SK-N-MC (cell line): ENCODE measurements at regions not wholly inside any gene's neighbourhood (a gene's known extent, or its start where the extent isn't known, plus 50 kb on each side); places are given as distances from the start of the nearest gene placed in this dataset.
A peak's percentile ranks its signal among the peaks of the same experiment; 100 is the strongest.

ENCODE experiments used
- DNase-seq: peaks from one replicate; pipeline ENCODE4 v3.0.0-alpha.2; 2011; ENCODE audit warnings: low read depth, low spot score
- H3K27ac ChIP-seq: fragments of 200-600 bp; sonication (generic); 2 replicates; pipeline ENCODE4 v1.5.1; 2016; ENCODE audit warnings: mixed run types
- H3K36me3 ChIP-seq: fragments of 200-600 bp; sonication (generic); 2 replicates; pipeline ENCODE4 v1.6.1; 2017; ENCODE audit warnings: antibody characterized with exemption, low read length, mixed read lengths; ENCODE audit not compliant: insufficient read depth
- H3K4me3 ChIP-seq: fragments of 200-600 bp; sonication (generic); 2 replicates; pipeline ENCODE4 v1.5.1; 2016
- H3K9ac ChIP-seq: fragments of 200-600 bp; sonication (generic); 2 replicates; pipeline ENCODE4 v1.8.0; 2017; ENCODE audit warnings: mixed run types, mixed read lengths; ENCODE audit not compliant: insufficient read length
- H3K9me3 ChIP-seq: fragments of 200-600 bp; sonication (generic); 2 replicates; pipeline ENCODE4 v1.6.1; 2017; ENCODE audit warnings: low read depth, mild to moderate bottlenecking, antibody characterized with exemption, low read length, moderate library complexity, mixed read lengths
- EZH2 ChIP-seq: fragments of 200-600 bp; sonication (generic); IDR thresholded peaks from one replicate; pipeline ENCODE4 v1.6.1; 2017; ENCODE audit warnings: antibody characterized with exemption
- FOXP2 ChIP-seq: optimal IDR thresholded peaks from 2 replicates; pipeline ENCODE3; 2011; ENCODE audit warnings: mild to moderate bottlenecking, moderate library complexity; ENCODE audit not compliant: insufficient read depth; ENCODE audit errors: extremely low read length, control extremely low read depth
- POLR2AphosphoS5 ChIP-seq: IDR thresholded peaks from 2 replicates; pipeline ENCODE4 v1.6.1; 2012; ENCODE audit warnings: mild to moderate bottlenecking, low read depth, low read length, borderline replicate concordance

GRCh38 chr5:126199467-126199866 is 223.7 kb upstream of the GRAMD2B start:
- no peak overlapping the region for H3K4me3 ChIP-seq
- H3K9ac ChIP-seq = no peak overlapping the region
- H3K9me3 ChIP-seq = no peaks in the 10 kb centered on the region
- no peak overlapping the region for H3K27ac ChIP-seq
- DNase-seq = no peak
- no peak for TF ChIP-seq FOXP2
- TF ChIP-seq EZH2 = no peak
- TF ChIP-seq POLR2AphosphoS5 = no peak
- no peaks in the 10 kb centered on the region for H3K36me3 ChIP-seq

- no peak overlapping the region for H3K9ac ChIP-seq
- H3K27ac ChIP-seq = no peak overlapping the region
- no peaks in the 10 kb centered on the region for H3K36me3 ChIP-seq
- no peak overlapping the region for H3K4me3 ChIP-seq
- TF ChIP-seq POLR2AphosphoS5 (no peak), EZH2 (no peak), FOXP2 (no peak)
- DNase-seq = no peak
- H3K9me3 ChIP-seq = no peaks in the 10 kb centered on the region
These were observed 214.5 kb upstream of the GRAMD2B start for GRCh38 chr5:126208691-126209090.

- Histone ChIP-seq H3K36me3 (no peaks in the 10 kb centered on the region), H3K27ac (no peak overlapping the region), H3K4me3 (no peak overlapping the region), H3K9ac (no peak overlapping the region), H3K9me3 (no peaks in the 10 kb centered on the region)
- TF ChIP-seq FOXP2 (no peak), EZH2 (no peak), POLR2AphosphoS5 (no peak)
- no peak for DNase-seq
These were observed 212.3 kb upstream of the GRAMD2B start for GRCh38 chr5:126210955-126211354.

- no peak overlapping the region for H3K4me3 ChIP-seq
- no peak overlapping the region for H3K9ac ChIP-seq
- no peak for DNase-seq
- TF ChIP-seq FOXP2 = no peak
- TF ChIP-seq EZH2 = no peak
- no peak for TF ChIP-seq POLR2AphosphoS5
- H3K27ac ChIP-seq = no peak overlapping the region
- H3K9me3 ChIP-seq = no peaks in the 10 kb centered on the region
- H3K36me3 ChIP-seq = no peaks in the 10 kb centered on the region
These were observed 203.6 kb upstream of the GRAMD2B start for GRCh38 chr5:126219616-126220015.

GRCh38 chr5:126220725-126221124 is 202.5 kb upstream of the GRAMD2B start:
- Histone ChIP-seq H3K9ac (no peak overlapping the region), H3K36me3 (no peaks in the 10 kb centered on the region), H3K27ac (no peak overlapping the region), H3K4me3 (no peak overlapping the region), H3K9me3 (no peaks in the 10 kb centered on the region)
- no peak for TF ChIP-seq EZH2
- TF ChIP-seq POLR2AphosphoS5 = no peak
- no peak for TF ChIP-seq FOXP2
- DNase-seq = no peak

GRCh38 chr5:126228934-126229333 is 194.3 kb upstream of the GRAMD2B start:
- H3K9me3 ChIP-seq = no peaks in the 10 kb centered on the region
- no peak for DNase-seq
- H3K4me3 ChIP-seq = no peak overlapping the region
- H3K36me3 ChIP-seq = no peaks in the 10 kb centered on the region
- H3K9ac ChIP-seq = no peak overlapping the region
- no peak for TF ChIP-seq FOXP2
- TF ChIP-seq POLR2AphosphoS5 = no peak
- TF ChIP-seq EZH2 = no peak
- no peak overlapping the region for H3K27ac ChIP-seq

GRCh38 chr5:126233256-126233655 is 190.0 kb upstream of the GRAMD2B start:
- Histone ChIP-seq H3K9ac (no peak overlapping the region), H3K9me3 (no peaks in the 10 kb centered on the region)
- DNase-seq = no peak

GRCh38 chr5:126234563-126235195 is 188.5 kb upstream of the GRAMD2B start:
- H3K9me3 ChIP-seq = no peaks in the 10 kb centered on the region
- no peak overlapping the region for H3K9ac ChIP-seq
- DNase-seq = peak; percentile 24
- H3K36me3 ChIP-seq = no peaks in the 10 kb centered on the region
- 0 out of 2 replicates have a peak overlapping the region, but pooled peaks have one; percentile 23 for H3K4me3 ChIP-seq
- H3K27ac ChIP-seq = no peak overlapping the region
- no peak for TF ChIP-seq POLR2AphosphoS5
- TF ChIP-seq EZH2 = no peak
- peak; percentile 68 for TF ChIP-seq FOXP2

More at GRCh38 chr5:126233256-126233655, 190.0 kb upstream of the GRAMD2B start:
- no peak overlapping the region for H3K27ac ChIP-seq
- H3K36me3 ChIP-seq = no peaks in the 10 kb centered on the region
- no peak overlapping the region for H3K4me3 ChIP-seq
- TF ChIP-seq FOXP2 = no peak
- TF ChIP-seq POLR2AphosphoS5 = no peak
- TF ChIP-seq EZH2 = no peak

- TF ChIP-seq EZH2 (no peak), FOXP2 (no peak), POLR2AphosphoS5 (no peak)
- no peak for DNase-seq
- H3K9me3 ChIP-seq = no peaks in the 10 kb centered on the region
- no peak overlapping the region for H3K27ac ChIP-seq
- no peak overlapping the region for H3K9ac ChIP-seq
- no peak overlapping the region for H3K4me3 ChIP-seq
- H3K36me3 ChIP-seq = no peaks in the 10 kb centered on the region
These were observed 187.6 kb upstream of the GRAMD2B start for GRCh38 chr5:126235628-126236027.

- H3K27ac ChIP-seq = no peak overlapping the region
- no peak for TF ChIP-seq EZH2
- TF ChIP-seq FOXP2 = no peak
- no peak for TF ChIP-seq POLR2AphosphoS5
- H3K36me3 ChIP-seq = no peaks in the 10 kb centered on the region
- DNase-seq = no peak
- H3K9me3 ChIP-seq = no peaks in the 10 kb centered on the region
- H3K9ac ChIP-seq = no peak overlapping the region
- no peak overlapping the region for H3K4me3 ChIP-seq
These were observed 186.2 kb upstream of the GRAMD2B start for GRCh38 chr5:126236994-126237393.
